ENCODE measurements at regions not wholly inside any gene's neighbourhood (a gene's known extent, or its start where the extent isn't known, plus 50 kb on each side); places are given as distances from the start of the nearest gene placed in this dataset.

DNA sequence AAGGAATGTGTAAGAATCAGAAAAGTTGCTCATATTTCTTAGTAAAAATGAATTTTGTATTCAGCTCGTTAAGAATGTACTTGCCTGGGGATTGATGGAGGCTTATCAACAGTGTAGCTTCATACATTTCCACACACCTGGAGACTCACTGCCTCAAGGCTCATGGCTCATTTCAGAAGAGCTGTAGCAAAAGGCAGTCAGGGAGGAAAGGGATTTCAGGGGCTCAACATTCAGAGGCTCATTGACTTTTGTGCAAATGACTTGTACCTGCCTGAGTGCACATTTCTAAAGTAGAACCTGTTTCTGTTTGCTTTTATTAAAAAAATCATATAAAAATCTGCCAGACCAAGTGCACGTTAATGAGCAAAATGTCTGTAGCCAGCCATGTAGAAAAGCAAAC is 304.4 kb downstream of the KCNS3 start:
- no peak for DNase-seq (ENCODE audit: low read depth)

DNA sequence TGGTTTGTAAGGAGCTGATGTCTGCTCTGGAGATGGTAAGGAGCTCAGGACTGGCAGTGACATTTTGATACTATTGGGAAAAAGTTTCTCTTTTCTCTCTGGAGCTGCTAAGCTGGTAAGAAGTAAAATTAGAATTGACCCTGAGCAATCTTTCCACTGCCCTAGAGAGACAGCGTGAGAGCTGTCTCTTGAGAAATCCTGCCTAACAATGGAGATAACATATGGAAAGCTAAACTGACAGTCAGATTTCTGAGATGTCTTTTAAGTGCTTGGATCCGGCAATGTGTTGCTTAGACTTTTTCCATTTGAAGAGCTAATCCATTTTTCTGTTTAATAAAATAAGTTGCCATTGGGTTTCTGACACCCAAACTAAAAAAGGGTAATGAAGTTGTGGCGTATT is 302.4 kb downstream of the KCNS3 start:
- no peak for DNase-seq (ENCODE audit: low read depth)

DNA sequence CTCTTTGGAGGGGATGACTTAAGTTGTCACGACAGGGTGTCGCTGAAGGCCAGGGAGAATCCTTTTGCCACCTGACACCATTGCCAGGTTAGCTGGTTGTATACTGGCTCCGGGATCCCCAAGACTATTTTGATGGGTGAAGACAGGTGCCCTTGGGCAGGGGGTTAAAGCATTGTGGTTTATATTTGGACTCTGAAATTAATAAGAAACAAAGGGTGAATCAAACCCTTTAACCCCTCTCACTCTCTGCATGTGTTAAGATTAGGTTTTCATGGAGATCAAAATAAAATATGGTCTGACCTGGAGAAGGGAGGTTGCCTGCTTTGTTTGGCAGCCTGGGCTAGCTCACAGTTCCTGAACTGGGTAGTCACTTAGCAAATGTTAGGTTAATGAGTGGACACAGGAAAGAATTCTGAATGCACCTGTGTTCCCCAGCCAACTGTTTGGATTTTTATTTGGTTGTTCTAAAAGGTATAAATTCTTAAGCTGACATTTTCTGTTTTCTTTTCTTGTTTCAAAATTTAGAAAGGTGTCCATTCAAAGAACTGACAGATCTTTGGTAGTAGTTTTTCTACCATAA is 301.7 kb downstream of the KCNS3 start:
- DNase-seq (ENCODE audit: low read depth), result no peak

DNA sequence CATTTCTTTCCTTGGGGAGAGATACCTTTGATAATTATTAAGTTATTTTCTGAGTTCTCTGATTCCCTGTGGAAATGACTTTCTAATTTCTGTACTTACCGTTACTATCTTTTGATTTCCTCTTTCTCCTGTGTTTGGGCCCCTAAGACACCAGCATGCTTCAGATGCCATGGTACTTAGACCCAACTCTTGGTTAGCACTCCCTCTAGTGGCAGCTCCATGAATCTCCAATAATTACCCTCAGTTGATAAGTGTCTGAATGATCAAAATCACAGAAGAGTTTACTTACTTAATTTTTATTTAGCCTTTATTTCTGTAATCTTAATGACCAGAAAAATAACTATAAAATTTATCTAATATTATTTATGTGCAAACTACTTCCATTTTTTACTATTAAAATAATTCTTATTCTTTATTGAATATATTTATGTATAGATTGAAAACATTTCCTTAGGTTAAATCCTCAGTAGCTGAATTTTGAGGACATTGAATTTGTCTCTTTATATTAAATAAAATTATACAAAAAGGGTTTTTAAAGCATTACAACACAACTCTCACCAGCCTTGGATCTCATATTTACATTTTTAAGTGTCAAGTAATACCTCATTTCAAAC is 300.4 kb downstream of the KCNS3 start:
- no peak for DNase-seq (ENCODE audit: low read depth)

DNA sequence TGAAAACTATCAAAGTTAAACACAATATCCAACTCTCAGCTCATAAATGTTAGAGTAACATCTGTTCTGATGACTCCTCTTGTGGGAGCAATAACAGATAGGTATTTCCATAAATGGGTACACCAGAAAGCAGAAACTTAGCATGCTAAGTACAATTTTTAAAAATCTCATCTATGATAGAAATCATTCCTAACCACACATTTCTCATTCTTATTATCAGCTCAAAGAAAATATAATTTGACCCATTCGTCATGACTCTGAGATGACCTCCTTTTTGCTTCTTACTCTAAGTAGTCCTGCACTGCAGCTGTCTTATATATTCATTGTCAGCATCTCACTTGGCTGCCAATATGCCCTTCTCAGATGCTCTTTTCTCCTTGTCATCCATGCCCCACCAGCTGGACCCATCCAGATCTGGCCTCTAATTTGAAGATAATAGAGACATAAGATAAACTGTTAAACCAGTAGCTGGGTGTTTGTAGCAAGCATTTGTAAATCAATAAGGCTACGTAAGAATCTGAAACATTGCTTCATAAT is 298.3 kb downstream of the KCNS3 start:
- no peak for DNase-seq (ENCODE audit: low read depth)

DNA sequence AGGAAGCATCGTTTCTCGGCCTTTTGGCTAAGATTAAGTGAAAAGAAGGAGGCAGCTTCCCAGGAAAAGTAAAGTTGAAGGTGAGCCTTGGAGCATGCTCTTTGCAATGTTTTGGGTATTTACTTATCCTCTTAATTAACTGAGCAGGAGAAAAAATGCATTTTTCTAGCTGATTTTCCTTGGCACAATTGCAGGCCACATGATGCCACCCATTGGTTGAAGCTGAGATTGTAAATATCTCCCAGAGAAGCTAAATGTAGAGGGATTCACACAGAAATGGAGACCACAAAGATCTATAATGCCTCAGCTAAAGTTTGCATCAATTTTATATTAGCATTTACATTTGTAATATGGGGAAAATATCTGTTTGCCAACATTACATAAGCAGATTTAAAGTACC is 294.1 kb downstream of the KCNS3 start:
- DNase-seq (ENCODE audit: low read depth), result no peak

DNA sequence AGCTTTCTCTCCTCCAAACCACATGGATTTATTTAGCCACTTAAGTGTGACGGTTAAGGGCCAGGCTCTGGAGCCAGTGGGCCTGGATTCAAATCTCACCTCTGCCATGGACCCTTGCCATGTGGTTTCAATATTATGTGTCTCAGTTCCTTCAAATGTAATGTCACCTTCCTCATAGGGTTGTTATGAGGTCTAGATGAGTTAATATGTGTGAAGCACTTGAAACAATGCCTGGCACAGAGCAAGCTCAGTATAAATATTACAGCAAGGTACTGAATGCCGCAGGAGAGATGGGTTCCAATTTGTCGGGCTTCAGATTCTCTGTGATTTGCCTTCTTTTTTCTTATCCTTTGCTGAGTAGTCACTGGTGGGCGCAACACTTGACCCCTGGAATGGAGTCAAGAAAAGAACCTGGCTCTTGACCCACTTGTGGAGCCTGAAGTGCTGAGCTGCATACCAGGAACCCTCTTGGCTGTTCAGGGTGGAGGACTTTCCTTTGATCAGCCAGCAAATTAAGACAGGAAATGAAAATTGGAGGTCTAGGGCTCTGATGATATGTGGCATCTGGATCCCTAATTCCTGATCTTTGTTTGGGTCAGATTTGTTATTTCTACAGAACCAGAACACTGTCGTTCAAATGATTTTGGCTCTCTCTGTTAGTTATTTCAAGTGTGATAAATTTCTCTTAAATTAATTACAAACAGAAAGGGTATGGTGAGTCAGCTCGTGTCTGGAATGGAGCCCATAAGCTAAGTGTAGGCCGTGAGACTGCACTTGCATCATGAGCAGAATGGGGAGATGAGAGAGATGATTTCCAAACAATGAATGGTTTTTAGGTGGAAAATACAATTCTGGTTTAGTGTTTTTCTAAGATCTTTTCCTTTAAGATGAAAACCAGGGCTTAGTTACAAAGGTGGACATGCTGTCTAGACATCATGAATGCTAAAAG is 293.0 kb downstream of the KCNS3 start:
- DNase-seq (ENCODE audit: low read depth), result no peak

DNA sequence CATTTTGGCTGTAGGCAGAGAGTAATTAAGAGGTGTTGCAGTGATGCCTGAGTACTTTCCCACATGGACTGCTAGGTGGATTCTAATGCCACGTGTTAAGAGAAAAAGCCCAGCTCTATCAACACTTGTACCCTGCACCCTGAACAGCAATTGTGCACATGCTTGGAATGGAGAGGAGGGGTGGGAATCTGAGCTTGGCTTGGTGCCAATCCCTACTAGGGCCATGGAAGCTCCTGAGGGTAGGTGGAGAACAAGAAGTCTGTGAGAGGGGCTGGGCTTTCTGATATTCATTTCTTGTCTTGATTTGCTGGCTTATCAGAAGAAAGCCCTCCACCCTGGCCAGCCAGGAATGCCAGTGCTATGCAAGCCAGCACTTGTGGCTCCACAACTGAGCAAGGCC is 292.2 kb downstream of the KCNS3 start:
- no peak for DNase-seq (ENCODE audit: low read depth)

DNA sequence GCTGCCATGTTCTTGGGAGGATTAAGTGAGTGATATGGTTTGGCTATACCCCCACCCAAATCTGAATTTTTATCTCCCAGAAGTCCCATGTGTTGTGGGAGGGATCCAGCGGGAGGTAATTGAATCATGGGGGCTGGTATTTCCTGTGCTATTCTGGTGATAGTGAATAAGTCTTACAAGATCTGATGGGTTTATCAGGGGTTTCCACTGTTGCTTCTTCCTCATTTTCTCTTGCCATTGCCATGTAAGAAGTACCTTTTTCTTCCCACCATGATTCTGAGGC is 291.4 kb downstream of the KCNS3 start:
- DNase-seq (ENCODE audit: low read depth), result no peak

DNA sequence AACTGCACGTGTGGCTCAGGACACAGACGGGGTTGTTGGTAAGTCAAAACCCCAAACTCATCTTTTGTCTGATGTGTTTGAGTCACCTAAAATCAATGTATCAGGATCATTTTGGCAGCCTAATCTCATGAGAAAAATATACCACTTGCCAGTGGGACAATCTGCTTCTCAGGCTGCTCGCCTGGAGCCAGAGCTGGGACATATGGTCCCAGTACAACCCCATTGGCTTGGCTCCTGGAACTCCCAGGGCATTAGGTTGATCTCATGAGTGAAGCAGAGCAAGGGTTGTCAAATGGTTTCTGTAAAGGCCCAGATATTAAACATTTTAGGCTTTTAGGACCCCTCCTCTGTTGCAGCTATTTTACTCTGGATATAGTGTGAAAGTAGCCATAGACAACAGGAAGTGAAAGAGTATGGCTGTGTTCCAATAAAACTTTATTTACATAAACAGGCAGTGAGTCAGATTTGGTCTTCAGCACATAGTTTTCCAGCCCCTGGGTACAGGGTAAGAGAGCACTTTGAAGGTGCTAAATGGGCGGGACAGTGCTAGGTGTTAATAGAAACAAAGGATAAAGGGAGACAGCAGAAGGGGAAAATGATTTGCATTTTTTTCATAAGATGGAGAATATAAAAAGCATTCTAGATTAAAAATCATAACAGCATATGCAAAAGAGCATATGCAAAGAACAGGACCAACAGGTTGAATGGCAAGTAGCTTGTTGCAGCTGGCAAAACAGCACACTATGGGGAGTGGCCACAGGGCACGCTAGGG is 290.8 kb downstream of the KCNS3 start:
- no peak for DNase-seq (ENCODE audit: low read depth)

DNA sequence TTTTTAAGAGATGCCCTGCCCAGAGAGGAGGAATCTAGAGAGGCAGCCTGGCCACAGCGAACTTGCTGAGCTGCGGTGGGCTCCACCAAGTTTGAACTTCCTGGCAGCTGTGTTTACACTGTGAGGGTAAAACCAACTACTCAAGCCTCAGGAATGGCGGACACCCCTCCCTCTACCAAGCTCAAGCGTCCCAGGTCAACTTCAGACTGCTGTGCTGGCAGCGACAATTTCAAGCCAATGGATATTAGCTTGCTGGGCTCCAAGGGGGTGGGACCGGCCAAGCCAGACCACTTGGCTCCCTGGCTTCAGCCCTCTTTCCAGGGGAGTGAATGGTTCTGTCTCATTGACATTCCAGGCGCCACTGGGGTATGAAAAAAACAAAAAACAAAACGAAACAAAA is 289.4 kb downstream of the KCNS3 start:
- DNase-seq (ENCODE audit: low read depth), result no peak

DNA sequence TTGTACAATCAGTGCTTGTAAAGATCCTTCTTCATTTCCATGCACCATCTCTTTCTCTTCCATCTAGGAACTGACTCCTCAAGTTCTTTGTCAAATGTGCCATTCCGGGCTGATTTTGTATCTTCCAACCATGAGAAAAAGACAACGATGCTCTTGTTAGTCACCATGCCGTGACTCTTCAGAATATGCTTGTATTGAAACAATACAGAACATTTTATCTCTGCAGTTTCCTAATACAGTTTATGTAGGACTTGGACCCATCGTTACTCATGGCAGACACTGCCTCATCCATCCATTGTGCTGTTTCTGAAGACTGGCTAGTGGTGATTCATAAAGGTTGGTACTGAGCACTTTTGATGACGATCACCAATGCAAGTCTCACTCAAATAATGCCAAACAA is 283.2 kb downstream of the KCNS3 start:
- no peak for DNase-seq (ENCODE audit: low read depth)

DNA sequence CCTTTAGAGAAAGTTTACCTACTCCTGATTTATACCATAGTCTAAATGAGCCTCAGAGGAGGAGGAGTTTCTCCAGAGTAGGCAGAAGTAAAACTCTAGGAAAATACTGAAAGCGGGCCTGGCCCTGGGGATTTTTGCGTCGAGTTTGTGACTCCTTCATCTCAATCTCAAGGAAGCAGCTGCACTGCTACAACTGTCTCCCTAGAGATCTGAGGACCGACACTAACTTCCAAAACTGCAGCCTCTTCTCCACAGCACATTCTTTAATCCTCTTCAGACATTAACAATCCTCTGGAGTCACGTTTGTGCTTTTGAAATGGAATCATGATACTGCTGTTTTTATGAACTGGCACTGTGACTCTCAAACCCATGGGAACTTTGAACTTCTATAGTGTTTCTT is 281.4 kb downstream of the KCNS3 start:
- DNase-seq (ENCODE audit: low read depth), result no peak

DNA sequence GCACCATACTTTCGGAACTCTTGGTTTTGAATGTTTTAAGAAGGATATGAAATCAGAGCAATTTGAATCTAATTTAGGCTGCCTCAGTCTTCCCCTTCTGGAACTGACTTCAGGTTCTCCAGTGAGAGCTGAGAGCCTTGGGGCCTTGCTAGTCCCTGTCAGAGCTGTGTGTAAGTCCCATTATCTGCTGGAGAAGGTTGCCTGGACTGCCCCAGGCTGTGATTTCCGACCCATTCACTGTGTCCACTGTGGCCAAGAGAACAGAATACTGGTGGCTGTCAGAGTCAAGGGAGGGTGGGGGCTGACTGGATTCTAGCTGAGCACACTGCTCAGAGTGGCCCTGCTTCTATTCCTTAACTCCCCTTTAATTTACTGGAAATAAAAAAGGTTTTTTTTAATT is 278.0 kb downstream of the KCNS3 start:
- no peak for DNase-seq (ENCODE audit: low read depth)

DNA sequence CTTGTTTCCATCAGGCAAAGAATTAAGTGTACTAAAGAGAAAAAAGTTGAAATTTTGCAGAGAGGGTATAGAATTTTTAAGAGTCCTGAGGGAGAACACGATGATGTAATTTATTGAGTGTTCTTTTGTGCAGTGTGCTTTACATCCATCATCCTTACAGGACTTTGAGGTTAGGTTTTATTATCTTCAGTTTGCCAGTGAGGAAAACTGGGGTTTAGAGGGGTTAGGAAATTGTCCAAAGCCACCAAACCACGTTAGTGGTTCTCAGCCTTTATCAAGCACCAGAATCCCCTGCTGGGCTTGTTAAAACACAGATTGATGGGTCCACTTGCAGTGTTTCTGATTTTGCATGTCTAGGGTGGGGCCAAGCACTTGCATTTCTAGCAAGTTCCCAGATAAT is 277.5 kb downstream of the KCNS3 start:
- DNase-seq (ENCODE audit: low read depth), result no peak

DNA sequence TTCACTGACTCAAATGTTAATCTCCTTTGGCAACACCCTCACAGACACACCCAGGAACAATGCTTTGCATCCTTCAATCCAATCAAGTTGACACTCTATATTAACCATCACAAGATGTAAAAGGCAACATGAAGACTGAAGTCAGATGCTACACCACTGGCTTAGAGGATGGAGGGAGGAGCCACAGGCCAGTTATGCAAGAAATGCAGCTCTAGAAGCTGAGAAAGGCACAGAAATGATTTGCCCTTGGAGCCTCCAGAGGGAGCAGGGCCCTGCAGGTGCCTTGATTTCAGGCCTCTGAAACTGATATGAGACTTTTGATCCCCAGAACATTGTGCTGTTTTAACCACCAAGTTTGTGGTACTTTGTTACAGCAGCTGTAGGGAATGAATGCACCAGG is 276.3 kb downstream of the KCNS3 start:
- DNase-seq (ENCODE audit: low read depth), result no peak

DNA sequence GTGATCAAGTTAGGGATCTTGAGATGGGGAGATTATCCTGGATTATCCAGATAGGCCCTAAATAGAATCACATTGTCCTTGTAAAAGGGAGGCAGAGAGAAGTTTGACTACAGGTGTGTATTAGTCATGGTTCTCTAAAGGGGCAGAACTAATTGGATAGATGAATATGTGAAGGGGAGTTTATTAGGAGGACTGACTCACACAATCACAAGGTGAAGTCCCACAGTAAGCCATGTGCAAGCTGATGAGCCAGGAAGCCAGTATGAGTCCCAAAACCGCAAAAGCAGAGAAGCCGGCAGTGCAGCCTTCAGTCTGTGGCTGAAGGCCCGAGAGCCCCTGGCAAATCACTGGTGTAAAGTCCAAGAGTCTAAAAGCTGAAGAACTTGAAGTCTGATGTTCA is 275.8 kb downstream of the KCNS3 start:
- no peak for DNase-seq (ENCODE audit: low read depth)

DNA sequence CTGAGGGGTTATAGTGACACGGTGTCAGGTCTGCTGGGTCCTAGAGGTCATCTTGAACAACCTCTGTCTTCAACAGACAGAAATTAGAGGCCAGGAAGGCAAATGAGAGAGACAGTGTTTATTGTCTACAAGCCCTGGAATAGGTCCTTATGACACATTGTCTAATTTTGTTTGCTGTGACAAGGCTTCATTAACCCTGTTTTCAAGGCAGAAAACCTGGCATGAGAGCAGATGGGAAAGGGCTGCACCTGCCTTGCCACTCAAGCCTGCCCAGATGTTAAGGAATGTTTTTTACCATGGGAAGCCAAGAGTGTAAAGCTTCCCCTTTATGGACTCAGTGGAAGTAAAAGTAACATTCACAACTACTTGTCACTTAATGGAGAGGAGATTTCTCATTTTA is 275.3 kb downstream of the KCNS3 start:
- DNase-seq (ENCODE audit: low read depth), result no peak

DNA sequence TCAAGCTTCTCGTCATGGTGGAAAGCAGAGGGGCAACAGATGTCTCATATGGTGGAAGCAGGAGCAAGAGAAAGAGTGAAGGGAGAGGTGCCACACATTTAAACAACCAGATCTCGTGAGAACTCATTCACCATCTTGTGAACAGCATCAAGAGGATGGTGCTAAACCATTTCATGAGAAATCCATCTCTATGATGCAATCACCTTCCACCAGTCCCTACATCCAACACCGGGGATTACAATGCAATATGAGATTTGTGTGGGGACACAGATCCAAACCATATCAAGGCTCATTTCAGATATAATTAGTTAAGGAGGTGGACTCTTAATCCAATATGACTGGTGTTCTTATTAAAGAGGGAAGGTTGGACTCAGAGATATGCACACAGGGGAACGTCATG is 272.8 kb downstream of the KCNS3 start:
- DNase-seq (ENCODE audit: low read depth), result no peak

DNA sequence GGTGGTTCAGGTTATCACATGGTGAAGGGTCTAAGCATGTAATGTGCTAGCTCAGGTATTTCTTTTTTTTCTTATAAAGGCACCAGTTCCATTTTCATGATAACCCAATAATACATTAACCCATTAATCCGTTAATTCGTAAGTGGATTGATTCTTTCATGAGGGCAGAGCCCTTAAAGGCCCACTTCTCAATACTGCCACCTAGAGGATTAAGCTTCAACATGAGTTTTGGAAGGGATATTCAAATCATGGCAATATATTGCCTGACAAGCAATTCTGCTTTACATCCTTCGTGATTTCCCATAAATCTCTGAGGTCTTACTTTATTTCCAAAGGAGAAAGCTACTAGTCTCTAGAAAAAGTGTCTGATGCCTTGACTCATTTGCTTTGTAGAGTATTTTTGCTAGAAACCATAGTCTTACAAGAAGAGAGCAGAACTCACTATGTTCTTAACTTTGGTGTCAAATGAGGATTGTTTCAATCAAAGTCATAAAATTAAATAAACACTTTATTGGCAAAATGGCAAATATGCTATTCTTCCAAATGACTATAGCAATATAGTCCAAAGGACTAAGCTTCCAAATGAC is 271.3 kb downstream of the KCNS3 start:
- no peak for DNase-seq (ENCODE audit: low read depth)

DNA sequence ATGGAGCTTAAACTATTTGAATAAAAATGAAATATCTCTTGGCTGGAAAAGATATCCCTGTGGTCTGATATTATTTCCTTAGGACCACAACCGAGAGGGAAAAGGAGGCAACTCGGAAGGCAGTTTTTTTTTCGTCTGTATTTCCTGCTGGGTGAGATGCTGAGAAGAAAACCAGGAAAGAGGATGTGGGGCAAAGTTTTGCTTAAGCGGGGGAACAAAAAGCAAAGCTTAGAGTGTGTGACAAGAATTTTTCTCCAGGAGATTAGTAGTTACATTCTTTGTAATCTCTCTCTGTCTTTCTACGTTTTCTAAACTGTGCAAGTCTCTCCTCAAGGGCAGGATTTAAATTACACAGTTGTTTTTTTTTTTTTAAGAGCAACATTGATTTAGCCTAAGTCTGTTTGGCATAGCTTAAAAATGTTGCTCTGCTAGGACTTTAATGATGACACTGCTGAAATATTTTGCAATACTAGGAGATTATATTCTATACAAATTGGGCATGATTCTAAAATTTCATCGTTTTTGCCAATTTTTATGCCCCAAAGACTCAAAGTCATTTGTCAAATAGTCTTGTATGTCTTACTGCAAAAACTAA is 258.5 kb downstream of the KCNS3 start:
- DNase-seq (ENCODE audit: low read depth), result no peak

DNA sequence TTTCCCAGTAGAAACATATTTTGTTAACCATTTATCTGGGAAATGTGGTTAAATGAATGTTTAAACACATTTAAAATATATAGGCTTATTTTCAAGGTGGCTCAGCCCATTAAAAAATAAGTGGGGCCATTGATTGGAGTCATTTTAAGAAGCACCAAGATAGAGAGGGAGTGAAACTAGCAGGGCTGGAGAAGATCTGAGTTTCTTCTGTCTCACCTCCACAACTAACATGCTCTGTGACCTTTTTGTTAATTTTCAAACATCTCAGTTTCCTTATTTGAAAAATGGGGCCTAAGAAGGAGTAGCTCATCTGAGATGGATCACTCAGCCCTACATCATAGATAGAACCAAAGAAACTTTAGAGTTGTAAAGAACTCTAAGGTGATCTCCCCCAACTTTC is 254.8 kb downstream of the KCNS3 start:
- no peak for DNase-seq (ENCODE audit: low read depth)
